ENCODE measurements at regions not wholly inside any gene's neighbourhood (a gene's known extent, or its start where the extent isn't known, plus 50 kb on each side); places are given as distances from the start of the nearest gene placed in this dataset.

DNA sequence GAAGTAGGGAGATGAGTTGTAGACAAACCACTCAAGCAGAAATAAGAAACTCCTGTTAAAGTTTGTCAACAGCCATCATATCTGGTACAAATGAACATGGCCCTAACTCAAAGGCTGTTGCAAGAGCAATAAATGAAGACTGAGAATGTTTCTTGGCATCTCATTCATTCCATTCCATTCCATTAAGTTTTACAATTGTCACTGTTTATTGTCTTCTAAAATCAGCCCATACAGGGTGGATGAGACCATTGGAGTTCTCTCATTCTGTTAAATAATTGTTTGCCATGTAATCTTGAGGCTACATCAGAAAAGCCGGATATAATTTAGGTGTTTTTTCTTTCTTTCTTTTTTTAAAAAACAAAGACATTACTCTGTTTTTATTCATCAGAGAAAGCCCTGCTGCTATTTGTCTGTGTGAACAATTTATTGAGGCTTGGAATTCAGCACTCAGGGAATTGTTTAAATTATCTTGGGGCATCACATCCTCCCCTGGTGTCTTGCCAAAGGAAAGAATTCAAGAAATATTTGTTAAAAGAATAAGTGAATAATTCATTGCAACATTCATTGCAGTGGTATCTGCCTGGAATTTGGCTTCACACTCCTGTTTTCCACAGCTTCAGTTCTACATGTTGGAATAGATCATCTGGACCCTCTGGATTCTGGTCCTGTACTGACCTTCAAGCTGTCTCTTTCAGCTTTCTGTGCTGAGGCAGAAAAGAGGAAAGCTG is 604.5 kb downstream of the PLPP3 start:
- TF ChIP-seq POLR2A (IDR thresholded peaks at IDR 0.05): no peak
- TF ChIP-seq, protein P1, sequence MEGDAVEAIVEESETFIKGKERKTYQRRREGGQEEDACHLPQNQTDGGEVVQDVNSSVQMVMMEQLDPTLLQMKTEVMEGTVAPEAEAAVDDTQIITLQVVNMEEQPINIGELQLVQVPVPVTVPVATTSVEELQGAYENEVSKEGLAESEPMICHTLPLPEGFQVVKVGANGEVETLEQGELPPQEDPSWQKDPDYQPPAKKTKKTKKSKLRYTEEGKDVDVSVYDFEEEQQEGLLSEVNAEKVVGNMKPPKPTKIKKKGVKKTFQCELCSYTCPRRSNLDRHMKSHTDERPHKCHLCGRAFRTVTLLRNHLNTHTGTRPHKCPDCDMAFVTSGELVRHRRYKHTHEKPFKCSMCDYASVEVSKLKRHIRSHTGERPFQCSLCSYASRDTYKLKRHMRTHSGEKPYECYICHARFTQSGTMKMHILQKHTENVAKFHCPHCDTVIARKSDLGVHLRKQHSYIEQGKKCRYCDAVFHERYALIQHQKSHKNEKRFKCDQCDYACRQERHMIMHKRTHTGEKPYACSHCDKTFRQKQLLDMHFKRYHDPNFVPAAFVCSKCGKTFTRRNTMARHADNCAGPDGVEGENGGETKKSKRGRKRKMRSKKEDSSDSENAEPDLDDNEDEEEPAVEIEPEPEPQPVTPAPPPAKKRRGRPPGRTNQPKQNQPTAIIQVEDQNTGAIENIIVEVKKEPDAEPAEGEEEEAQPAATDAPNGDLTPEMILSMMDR (IDR thresholded peaks at IDR 0.05): no peak
